Left kidney (tissue), 1 donor: ENCODE measurements at regions not wholly inside any gene's neighbourhood (a gene's known extent, or its start where the extent isn't known, plus 50 kb on each side); places are given as distances from the start of the nearest gene placed in this dataset.
"Not testable (repeated sequence)": the region's sequence is repeated elsewhere in the genome, so short reads cannot be mapped to it uniquely, and the experiment has no call there.

Experiments
- DNase-seq: peaks from one replicate; pipeline ENCODE4 v3.0.0-alpha.2; 2013

GRCh38 chr1:104309673-104310072 lies 560.0 kb downstream of the AMY1C start:
- DNase-seq: no peak

GRCh38 chr1:104315823-104316222 lies 566.1 kb downstream of the AMY1C start:
- DNase-seq: no peak

- DNase-seq: no peak
Measured at GRCh38 chr1:104322131-104322530, 572.4 kb downstream of the AMY1C start.

- no peak for DNase-seq
Measured at GRCh38 chr1:104329278-104329677, 579.6 kb downstream of the AMY1C start.

GRCh38 chr1:104331763-104332162 lies 582.1 kb downstream of the AMY1C start:
- DNase-seq: no peak

GRCh38 chr1:104337927-104338326 lies 588.2 kb downstream of the AMY1C start:
- DNase-seq: not testable (repeated sequence)

- no peak for DNase-seq
Measured at GRCh38 chr1:104341944-104342343, 592.2 kb downstream of the AMY1C start.

- no peak for DNase-seq
Measured at GRCh38 chr1:104348277-104348676, 598.6 kb downstream of the AMY1C start.

- DNase-seq: no peak
Measured at GRCh38 chr1:104353580-104353979, 603.9 kb downstream of the AMY1C start.

- no peak for DNase-seq
Measured at GRCh38 chr1:104358086-104358485, 608.4 kb downstream of the AMY1C start.

- no peak for DNase-seq
Measured at GRCh38 chr1:104358621-104359020, 608.9 kb downstream of the AMY1C start.

GRCh38 chr1:104378414-104378813 lies 628.7 kb downstream of the AMY1C start:
- no peak for DNase-seq

GRCh38 chr1:104380003-104380402 lies 630.3 kb downstream of the AMY1C start:
- no peak for DNase-seq

GRCh38 chr1:104387716-104388508 lies 638.2 kb downstream of the AMY1C start:
- no peak for DNase-seq

- no peak for DNase-seq
Measured at GRCh38 chr1:104392552-104392951, 642.9 kb downstream of the AMY1C start.

- no peak for DNase-seq
Measured at GRCh38 chr1:104402178-104402577, 652.5 kb downstream of the AMY1C start.

- DNase-seq: no peak
Measured at GRCh38 chr1:104403883-104404282, 654.2 kb downstream of the AMY1C start.

- DNase-seq: no peak
Measured at GRCh38 chr1:104406728-104407127, 657.0 kb downstream of the AMY1C start.

GRCh38 chr1:104408268-104408667 lies 658.6 kb downstream of the AMY1C start:
- DNase-seq: no peak

- DNase-seq: no peak
Measured at GRCh38 chr1:104435255-104435654, 685.6 kb downstream of the AMY1C start.

GRCh38 chr1:104440011-104440410 lies 690.3 kb downstream of the AMY1C start:
- DNase-seq: no peak

- DNase-seq: no peak
Measured at GRCh38 chr1:104456724-104457123, 707.0 kb downstream of the AMY1C start.

GRCh38 chr1:104459886-104460285 lies 710.2 kb downstream of the AMY1C start:
- DNase-seq: no peak

GRCh38 chr1:104460880-104461279 lies 711.2 kb downstream of the AMY1C start:
- DNase-seq: no peak
